ENCODE measurements at regions not wholly inside any gene's neighbourhood (a gene's known extent, or its start where the extent isn't known, plus 50 kb on each side); places are given as distances from the start of the nearest gene placed in this dataset.

DNA sequence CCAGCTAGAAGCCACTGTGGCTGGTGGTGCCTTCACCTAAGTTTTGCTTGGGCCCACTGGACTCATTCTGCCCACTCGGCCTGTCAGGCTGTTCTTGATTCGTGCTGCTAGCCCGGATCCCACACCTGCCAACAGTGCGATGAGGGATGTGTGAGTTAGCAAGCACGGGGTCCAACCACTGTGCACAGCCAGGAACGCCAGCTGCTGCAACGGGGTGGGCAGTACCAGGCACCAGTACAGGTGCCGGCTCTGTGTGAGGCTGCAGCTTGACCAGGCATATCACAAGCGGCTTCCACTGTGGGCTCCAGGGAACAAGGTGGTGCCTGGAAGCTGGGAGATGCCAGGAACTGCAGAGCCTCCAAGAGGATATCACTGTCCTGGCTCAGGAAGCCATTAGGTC, 481.2 kb downstream of the OTOL1 start:
- TF ChIP-seq, protein P1, sequence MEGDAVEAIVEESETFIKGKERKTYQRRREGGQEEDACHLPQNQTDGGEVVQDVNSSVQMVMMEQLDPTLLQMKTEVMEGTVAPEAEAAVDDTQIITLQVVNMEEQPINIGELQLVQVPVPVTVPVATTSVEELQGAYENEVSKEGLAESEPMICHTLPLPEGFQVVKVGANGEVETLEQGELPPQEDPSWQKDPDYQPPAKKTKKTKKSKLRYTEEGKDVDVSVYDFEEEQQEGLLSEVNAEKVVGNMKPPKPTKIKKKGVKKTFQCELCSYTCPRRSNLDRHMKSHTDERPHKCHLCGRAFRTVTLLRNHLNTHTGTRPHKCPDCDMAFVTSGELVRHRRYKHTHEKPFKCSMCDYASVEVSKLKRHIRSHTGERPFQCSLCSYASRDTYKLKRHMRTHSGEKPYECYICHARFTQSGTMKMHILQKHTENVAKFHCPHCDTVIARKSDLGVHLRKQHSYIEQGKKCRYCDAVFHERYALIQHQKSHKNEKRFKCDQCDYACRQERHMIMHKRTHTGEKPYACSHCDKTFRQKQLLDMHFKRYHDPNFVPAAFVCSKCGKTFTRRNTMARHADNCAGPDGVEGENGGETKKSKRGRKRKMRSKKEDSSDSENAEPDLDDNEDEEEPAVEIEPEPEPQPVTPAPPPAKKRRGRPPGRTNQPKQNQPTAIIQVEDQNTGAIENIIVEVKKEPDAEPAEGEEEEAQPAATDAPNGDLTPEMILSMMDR (IDR thresholded peaks at IDR 0.05): no peak
- no peak for TF ChIP-seq EP300 (IDR thresholded peaks at IDR 0.05)
- TF ChIP-seq POLR2A (IDR thresholded peaks at IDR 0.05): no peak
- no peak for TF ChIP-seq POLR2AphosphoS5 (IDR thresholded peaks at IDR 0.05)
- no peak overlapping the region for H3K27ac ChIP-seq
- 80 to 94% (median 89%) methylated on average over 8 to 9 of the region's 9 CpGs for WGBS, 5 donors
- H3K27me3 ChIP-seq: no peaks in the 10 kb centered on the region
- peaks cover 0 to 11% (median 0%) of the 10 kb centered on the region in 4 donors for H3K9me3 ChIP-seq
- H3K36me3 ChIP-seq: no peaks in the 10 kb centered on the region
- intact Hi-C loops (cut with DNase I; ENCODE audit: low total_unique reads): no loop called here
- DNase-seq: no peak
- no peaks in the 10 kb centered on the region for H3K4me1 ChIP-seq
- H3K4me3 ChIP-seq: no peak overlapping the region

DNA sequence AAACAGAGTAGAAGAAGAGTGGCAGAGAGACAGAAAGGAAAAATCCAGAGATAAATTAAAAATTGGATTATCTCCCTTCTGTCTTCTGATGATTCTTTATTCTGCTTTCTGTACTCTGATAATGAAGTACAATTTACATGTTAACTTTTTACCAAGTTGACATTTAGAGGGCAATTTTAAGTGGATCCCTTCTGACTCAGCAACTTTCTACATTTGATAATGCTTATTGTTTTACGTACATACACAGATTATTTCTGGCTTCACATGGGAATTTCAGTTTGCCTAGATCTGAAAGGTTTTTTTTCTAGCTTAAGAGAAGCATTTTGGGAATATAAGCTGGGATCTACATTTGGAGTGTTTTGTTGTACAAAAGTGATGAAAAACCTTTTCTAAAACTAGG, 491.3 kb downstream of the OTOL1 start:
- intact Hi-C loops (cut with DNase I; ENCODE audit: low total_unique reads): no loop called here
- WGBS, 5 donors: 32 to 57% (median 41%) methylated on average over 1 of the region's 1 CpG
- TF ChIP-seq POLR2AphosphoS5 (IDR thresholded peaks at IDR 0.05) (no peak), POLR2A (IDR thresholded peaks at IDR 0.05) (no peak), EP300 (IDR thresholded peaks at IDR 0.05) (no peak)
- TF ChIP-seq, protein P1 (IDR thresholded peaks at IDR 0.05): no peak
- no peaks in the 10 kb centered on the region for H3K36me3 ChIP-seq
- no peak overlapping the region for H3K27ac ChIP-seq
- no peak overlapping the region for H3K4me3 ChIP-seq
- no peaks in the 10 kb centered on the region for H3K4me1 ChIP-seq
- no peaks in the 10 kb centered on the region for H3K27me3 ChIP-seq
- no peak for DNase-seq
- H3K9me3 ChIP-seq: no peaks in the 10 kb centered on the region

DNA sequence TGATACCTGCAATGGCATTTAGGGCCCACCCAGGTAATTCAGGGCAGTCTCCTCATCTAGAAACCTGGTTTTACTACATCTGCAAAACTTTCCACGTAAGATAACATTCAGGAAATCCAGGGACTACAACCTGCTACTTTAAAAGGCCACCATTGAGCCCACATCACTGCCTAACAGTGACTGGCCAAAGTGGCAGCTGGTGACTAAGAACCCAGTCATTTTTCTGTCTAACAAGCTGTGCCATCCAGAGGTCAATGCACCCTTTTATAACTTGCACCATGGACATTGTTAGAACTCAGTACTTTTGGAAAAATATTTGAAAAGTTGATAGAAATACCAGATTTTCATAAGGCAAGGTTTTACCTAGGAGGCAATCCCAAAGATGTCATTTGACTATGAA, 492.4 kb downstream of the OTOL1 start:
- Histone ChIP-seq H3K27ac (no peak overlapping the region), H3K9me3 (no peaks in the 10 kb centered on the region), H3K36me3 (no peaks in the 10 kb centered on the region), H3K4me1 (no peaks in the 10 kb centered on the region), H3K4me3 (no peak overlapping the region), H3K27me3 (no peaks in the 10 kb centered on the region)
- TF ChIP-seq EP300 (IDR thresholded peaks at IDR 0.05): no peak
- no peak for TF ChIP-seq POLR2AphosphoS5 (IDR thresholded peaks at IDR 0.05)
- TF ChIP-seq, protein P1 (IDR thresholded peaks at IDR 0.05): no peak
- no peak for TF ChIP-seq POLR2A (IDR thresholded peaks at IDR 0.05)
- 59 to 94% (median 74%) methylated on average over 1 of the region's 1 CpG for WGBS, 5 donors
- DNase-seq: no peak
- intact Hi-C loops (cut with DNase I; ENCODE audit: low total_unique reads): no loop called here

DNA sequence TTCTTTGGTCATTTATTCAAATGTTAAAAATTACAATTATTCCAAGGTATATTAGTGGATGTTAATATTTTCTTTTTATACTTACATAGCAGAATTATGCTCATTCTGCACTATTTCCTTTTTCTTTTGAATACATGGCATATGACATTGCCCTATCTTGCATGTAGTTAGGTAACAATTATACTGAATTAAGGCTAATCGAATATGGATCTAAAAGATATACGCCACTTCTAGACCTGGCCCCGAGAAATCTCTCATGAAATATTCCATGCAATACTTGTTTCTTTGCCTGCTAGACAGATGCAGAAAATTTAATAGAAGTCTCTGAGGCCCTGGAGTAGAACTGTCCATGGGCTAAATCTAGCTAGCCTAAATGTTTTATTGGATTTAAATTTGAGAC, 493.4 kb downstream of the OTOL1 start:
- no peaks in the 10 kb centered on the region for H3K9me3 ChIP-seq
- intact Hi-C loops (cut with DNase I; ENCODE audit: low total_unique reads): no loop called here
- no peak for DNase-seq
- no peak overlapping the region for H3K27ac ChIP-seq
- no peaks in the 10 kb centered on the region for H3K36me3 ChIP-seq
- H3K4me3 ChIP-seq: no peak overlapping the region
- 90 to 94% (median 92%) methylated on average over 3 of the region's 3 CpGs for WGBS, 5 donors
- no peaks in the 10 kb centered on the region for H3K27me3 ChIP-seq
- TF ChIP-seq POLR2A (IDR thresholded peaks at IDR 0.05) (no peak), EP300 (IDR thresholded peaks at IDR 0.05) (no peak), POLR2AphosphoS5 (IDR thresholded peaks at IDR 0.05) (no peak)
- TF ChIP-seq, protein P1 (IDR thresholded peaks at IDR 0.05): no peak
- H3K4me1 ChIP-seq: no peaks in the 10 kb centered on the region
